NB4 (cell line): ENCODE measurements at regions not wholly inside any gene's neighbourhood (a gene's known extent, or its start where the extent isn't known, plus 50 kb on each side); places are given as distances from the start of the nearest gene placed in this dataset.

Experiments used
- POLR2A ChIP-seq: IDR thresholded peaks from 2 replicates; pipeline ENCODE4 v1.6.1; 2011; ENCODE audit warnings: mild to moderate bottlenecking; ENCODE audit not compliant: insufficient read length; ENCODE audit errors: extremely low read depth
- TF ChIP-seq, protein P1 (sequence below): IDR thresholded peaks from one replicate; pipeline ENCODE4 v1.5.1; 2012; ENCODE audit warnings: low read depth, low read length
- TF ChIP-seq, protein P2 (sequence below): IDR thresholded peaks from 2 replicates; pipeline ENCODE4 v1.6.1; 2011; ENCODE audit warnings: low read depth, low read length

DNA sequence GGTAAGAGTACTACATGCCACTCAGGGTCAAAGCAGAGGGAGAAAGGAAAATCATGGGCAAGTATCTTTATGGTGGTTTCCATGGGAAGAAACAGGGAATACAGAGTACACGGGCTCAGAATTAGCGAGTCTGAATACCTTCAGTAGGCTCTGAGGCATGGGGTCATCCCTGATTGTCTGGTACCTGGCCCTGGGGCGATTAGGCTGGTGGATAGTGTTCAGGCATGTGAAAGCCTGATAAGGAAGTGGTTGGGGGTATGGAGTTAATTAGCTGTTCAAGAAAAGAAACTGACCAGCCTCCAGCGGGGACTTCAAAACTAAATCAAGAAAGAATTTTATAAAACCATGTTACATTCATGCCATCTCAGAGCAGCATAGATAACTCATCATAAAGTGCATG is 518.8 kb downstream of the RAB28 start:
- TF ChIP-seq, protein P1, sequence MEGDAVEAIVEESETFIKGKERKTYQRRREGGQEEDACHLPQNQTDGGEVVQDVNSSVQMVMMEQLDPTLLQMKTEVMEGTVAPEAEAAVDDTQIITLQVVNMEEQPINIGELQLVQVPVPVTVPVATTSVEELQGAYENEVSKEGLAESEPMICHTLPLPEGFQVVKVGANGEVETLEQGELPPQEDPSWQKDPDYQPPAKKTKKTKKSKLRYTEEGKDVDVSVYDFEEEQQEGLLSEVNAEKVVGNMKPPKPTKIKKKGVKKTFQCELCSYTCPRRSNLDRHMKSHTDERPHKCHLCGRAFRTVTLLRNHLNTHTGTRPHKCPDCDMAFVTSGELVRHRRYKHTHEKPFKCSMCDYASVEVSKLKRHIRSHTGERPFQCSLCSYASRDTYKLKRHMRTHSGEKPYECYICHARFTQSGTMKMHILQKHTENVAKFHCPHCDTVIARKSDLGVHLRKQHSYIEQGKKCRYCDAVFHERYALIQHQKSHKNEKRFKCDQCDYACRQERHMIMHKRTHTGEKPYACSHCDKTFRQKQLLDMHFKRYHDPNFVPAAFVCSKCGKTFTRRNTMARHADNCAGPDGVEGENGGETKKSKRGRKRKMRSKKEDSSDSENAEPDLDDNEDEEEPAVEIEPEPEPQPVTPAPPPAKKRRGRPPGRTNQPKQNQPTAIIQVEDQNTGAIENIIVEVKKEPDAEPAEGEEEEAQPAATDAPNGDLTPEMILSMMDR = no peak
- no peak for TF ChIP-seq POLR2A
- TF ChIP-seq, protein P2, sequence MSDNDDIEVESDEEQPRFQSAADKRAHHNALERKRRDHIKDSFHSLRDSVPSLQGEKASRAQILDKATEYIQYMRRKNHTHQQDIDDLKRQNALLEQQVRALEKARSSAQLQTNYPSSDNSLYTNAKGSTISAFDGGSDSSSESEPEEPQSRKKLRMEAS = no peak
